ENCODE measurements at regions not wholly inside any gene's neighbourhood (a gene's known extent, or its start where the extent isn't known, plus 50 kb on each side); places are given as distances from the start of the nearest gene placed in this dataset.
"Not testable (repeated sequence)": the region's sequence is repeated elsewhere in the genome, so short reads cannot be mapped to it uniquely, and the experiment has no call there.

- no peak overlapping the region for H3K27ac ChIP-seq
- intact Hi-C loops (cut with DNase I; ENCODE audit: low total_unique reads), result no loop called here
- no peaks in the 10 kb centered on the region for H3K27me3 ChIP-seq
- no peaks in the 10 kb centered on the region for H3K36me3 ChIP-seq
- no peak for TF ChIP-seq CTCF (IDR thresholded peaks at IDR 0.05)
- H3K4me3 ChIP-seq, result no peak overlapping the region
- H3K9me3 ChIP-seq, result no peaks in the 10 kb centered on the region
- no peak for DNase-seq
- no peaks in the 10 kb centered on the region for H3K4me1 ChIP-seq
These were observed 69.8 kb upstream of the WARS2 start for GRCh38 chr1:119210296-119210649.

GRCh38 chr1:119213213-119213612, 72.8 kb upstream of the WARS2 start:
- H3K27ac ChIP-seq; intact Hi-C loops (cut with DNase I; ENCODE audit: low total_unique reads); H3K27me3 ChIP-seq; H3K36me3 ChIP-seq; H3K9me3 ChIP-seq; H3K4me3 ChIP-seq; DNase-seq; H3K4me1 ChIP-seq: not testable (repeated sequence)

- H3K27me3 ChIP-seq; H3K4me1 ChIP-seq; H3K4me3 ChIP-seq; DNase-seq; H3K36me3 ChIP-seq; H3K27ac ChIP-seq; H3K9me3 ChIP-seq; intact Hi-C loops (cut with DNase I; ENCODE audit: low total_unique reads): not testable (repeated sequence)
These were observed 74.5 kb upstream of the WARS2 start for GRCh38 chr1:119214961-119215360.

- intact Hi-C loops (cut with DNase I; ENCODE audit: low total_unique reads), result no loop called here
- no peaks in the 10 kb centered on the region for H3K27me3 ChIP-seq
- peaks cover 0 to 9% (median 6%) of the 10 kb centered on the region in 3 donors for H3K36me3 ChIP-seq
- TF ChIP-seq CTCF (IDR thresholded peaks at IDR 0.05), result no peak
- no peaks in the 10 kb centered on the region for H3K9me3 ChIP-seq
- DNase-seq, result no peak
- H3K4me3 ChIP-seq, result no peak overlapping the region
- H3K27ac ChIP-seq, result no peak overlapping the region
- H3K4me1 ChIP-seq, result no peaks in the 10 kb centered on the region
These were observed 76.9 kb upstream of the WARS2 start for GRCh38 chr1:119217309-119217828.

GRCh38 chr1:119219711-119220110, 79.3 kb upstream of the WARS2 start:
- no peak for TF ChIP-seq CTCF (IDR thresholded peaks at IDR 0.05)

GRCh38 chr1:119220991-119221390, 80.5 kb upstream of the WARS2 start:
- Histone ChIP-seq H3K4me3 (no peak overlapping the region), H3K27me3 (no peaks in the 10 kb centered on the region), H3K9me3 (no peaks in the 10 kb centered on the region), H3K36me3 (peaks cover 0 to 9% (median 6%) of the 10 kb centered on the region in 3 donors), H3K27ac (no peak overlapping the region), H3K4me1 (no peaks in the 10 kb centered on the region)
- no peak for DNase-seq
- TF ChIP-seq CTCF (IDR thresholded peaks at IDR 0.05), result no peak
- intact Hi-C loops (cut with DNase I; ENCODE audit: low total_unique reads), result no loop called here

More at GRCh38 chr1:119219711-119220110, 79.3 kb upstream of the WARS2 start:
- Histone ChIP-seq H3K9me3 (no peaks in the 10 kb centered on the region), H3K27me3 (no peaks in the 10 kb centered on the region), H3K4me3 (no peak overlapping the region), H3K4me1 (no peaks in the 10 kb centered on the region), H3K36me3 (peaks cover 0 to 9% (median 6%) of the 10 kb centered on the region in 3 donors), H3K27ac (no peak overlapping the region)
- no peak for DNase-seq
- intact Hi-C loops (cut with DNase I; ENCODE audit: low total_unique reads), result no loop called here

- Histone ChIP-seq H3K4me1 (no peaks in the 10 kb centered on the region), H3K36me3 (peaks cover 0 to 9% (median 6%) of the 10 kb centered on the region in 3 donors), H3K27ac (no peak overlapping the region), H3K4me3 (no peak overlapping the region), H3K27me3 (no peaks in the 10 kb centered on the region), H3K9me3 (no peaks in the 10 kb centered on the region)
- no peak for TF ChIP-seq CTCF (IDR thresholded peaks at IDR 0.05)
- DNase-seq, result no peak
- intact Hi-C loops (cut with DNase I; ENCODE audit: low total_unique reads), result no loop called here
These were observed 81.8 kb upstream of the WARS2 start for GRCh38 chr1:119222271-119222670.
